ENCODE measurements at regions not wholly inside any gene's neighbourhood (a gene's known extent, or its start where the extent isn't known, plus 50 kb on each side); places are given as distances from the start of the nearest gene placed in this dataset.

- H3K27ac Mint-ChIP-seq: no peak overlapping the region
- DNase-seq (no peak), ATAC-seq (replicated peaks) (no peak)
- no peaks in the 10 kb centered on the region for H3K36me3 Mint-ChIP-seq (ENCODE audit: insufficient read depth)
- peaks cover 6 to 12% of the 10 kb centered on the region in 2 donors for H3K9me3 Mint-ChIP-seq
- H3K27me3 Mint-ChIP-seq: no peaks in the 10 kb centered on the region
- H3K4me3 Mint-ChIP-seq: no peak overlapping the region
- no peaks in the 10 kb centered on the region for H3K4me1 Mint-ChIP-seq (ENCODE audit: low read depth in 2 of 2)
Measured at GRCh38 chr4:18463987-18464559, 442.5 kb upstream of the LCORL start.

GRCh38 chr4:18458465-18458864, 436.9 kb upstream of the LCORL start:
- ATAC-seq (replicated peaks) (no peak), DNase-seq (no peak)
- Mint-ChIP-seq H3K27me3 (peaks cover 0 to 10% of the 10 kb centered on the region in 2 donors), H3K9me3 (peaks cover under 1 to 4% of the 10 kb centered on the region in 2 donors), H3K4me3 (no peak overlapping the region), H3K27ac (no peak overlapping the region), H3K36me3 (ENCODE audit: insufficient read depth) (no peaks in the 10 kb centered on the region), H3K4me1 (ENCODE audit: low read depth in 2 of 2) (no peaks in the 10 kb centered on the region)

GRCh38 chr4:18454349-18454748, 432.8 kb upstream of the LCORL start:
- H3K9me3 Mint-ChIP-seq: peaks cover 0 to 7% of the 10 kb centered on the region in 2 donors
- no peak overlapping the region for H3K27ac Mint-ChIP-seq
- no peak for ATAC-seq (replicated peaks)
- DNase-seq: no peak
- no peaks in the 10 kb centered on the region for H3K4me1 Mint-ChIP-seq (ENCODE audit: low read depth in 2 of 2)
- no peak overlapping the region for H3K4me3 Mint-ChIP-seq
- peaks cover 0 to 10% of the 10 kb centered on the region in 2 donors for H3K27me3 Mint-ChIP-seq
- H3K36me3 Mint-ChIP-seq (ENCODE audit: insufficient read depth): no peaks in the 10 kb centered on the region

- no peak overlapping the region for H3K27ac Mint-ChIP-seq
- no peak for ATAC-seq (replicated peaks)
- no peak overlapping the region for H3K4me3 Mint-ChIP-seq
- H3K4me1 Mint-ChIP-seq (ENCODE audit: low read depth in 2 of 2): no peaks in the 10 kb centered on the region
- no peaks in the 10 kb centered on the region for H3K36me3 Mint-ChIP-seq (ENCODE audit: insufficient read depth)
- no peak for DNase-seq
- H3K27me3 Mint-ChIP-seq: no peaks in the 10 kb centered on the region
- peaks cover 4 to 12% of the 10 kb centered on the region in 2 donors for H3K9me3 Mint-ChIP-seq
Measured at GRCh38 chr4:18445110-18445509, 423.6 kb upstream of the LCORL start.

GRCh38 chr4:18444206-18444605, 422.7 kb upstream of the LCORL start:
- ATAC-seq (replicated peaks) (no peak), DNase-seq (no peak)
- H3K9me3 Mint-ChIP-seq: peaks cover 4 to 12% of the 10 kb centered on the region in 2 donors
- no peaks in the 10 kb centered on the region for H3K27me3 Mint-ChIP-seq
- no peak overlapping the region for H3K27ac Mint-ChIP-seq
- H3K4me1 Mint-ChIP-seq (ENCODE audit: low read depth in 2 of 2): no peaks in the 10 kb centered on the region
- no peaks in the 10 kb centered on the region for H3K36me3 Mint-ChIP-seq (ENCODE audit: insufficient read depth)
- no peak overlapping the region for H3K4me3 Mint-ChIP-seq

- Mint-ChIP-seq H3K9me3 (peaks cover 4 to 12% of the 10 kb centered on the region in 2 donors), H3K27me3 (no peaks in the 10 kb centered on the region), H3K36me3 (ENCODE audit: insufficient read depth) (no peaks in the 10 kb centered on the region), H3K4me3 (no peak overlapping the region), H3K27ac (no peak overlapping the region), H3K4me1 (ENCODE audit: low read depth in 2 of 2) (no peaks in the 10 kb centered on the region)
- ATAC-seq (replicated peaks) (no peak), DNase-seq (no peak)
Measured at GRCh38 chr4:18442957-18443356, 421.4 kb upstream of the LCORL start.

GRCh38 chr4:18441676-18442075, 420.1 kb upstream of the LCORL start:
- no peak overlapping the region for H3K27ac Mint-ChIP-seq

GRCh38 chr4:18441203-18441590, 419.6 kb upstream of the LCORL start:
- Mint-ChIP-seq H3K9me3 (peaks cover 4 to 12% of the 10 kb centered on the region in 2 donors), H3K27ac (no peak overlapping the region), H3K36me3 (ENCODE audit: insufficient read depth) (no peaks in the 10 kb centered on the region), H3K4me3 (no peak overlapping the region), H3K4me1 (ENCODE audit: low read depth in 2 of 2) (no peaks in the 10 kb centered on the region), H3K27me3 (no peaks in the 10 kb centered on the region)
- DNase-seq (no peak), ATAC-seq (replicated peaks) (no peak)

More at GRCh38 chr4:18441676-18442075, 420.1 kb upstream of the LCORL start:
- Mint-ChIP-seq H3K36me3 (ENCODE audit: insufficient read depth) (no peaks in the 10 kb centered on the region), H3K4me1 (ENCODE audit: low read depth in 2 of 2) (no peaks in the 10 kb centered on the region), H3K9me3 (peaks cover 4 to 12% of the 10 kb centered on the region in 2 donors), H3K4me3 (no peak overlapping the region), H3K27me3 (no peaks in the 10 kb centered on the region)
- DNase-seq (no peak), ATAC-seq (replicated peaks) (no peak)

- ATAC-seq (replicated peaks): no peak
- DNase-seq: no peak
- Mint-ChIP-seq H3K36me3 (ENCODE audit: insufficient read depth) (no peaks in the 10 kb centered on the region), H3K27me3 (no peaks in the 10 kb centered on the region), H3K4me1 (ENCODE audit: low read depth in 2 of 2) (no peaks in the 10 kb centered on the region), H3K9me3 (peaks cover 4 to 12% of the 10 kb centered on the region in 2 donors), H3K27ac (no peak overlapping the region), H3K4me3 (no peak overlapping the region)
Measured at GRCh38 chr4:18440527-18441202, 419.1 kb upstream of the LCORL start.

GRCh38 chr4:18439311-18439710, 417.8 kb upstream of the LCORL start:
- no peak for DNase-seq
- Mint-ChIP-seq H3K36me3 (ENCODE audit: insufficient read depth) (no peaks in the 10 kb centered on the region), H3K27me3 (no peaks in the 10 kb centered on the region), H3K4me1 (ENCODE audit: low read depth in 2 of 2) (no peaks in the 10 kb centered on the region), H3K9me3 (peaks cover 4 to 7% of the 10 kb centered on the region in 2 donors), H3K4me3 (no peak overlapping the region), H3K27ac (no peak overlapping the region)
- no peak for ATAC-seq (replicated peaks)

GRCh38 chr4:18435781-18436180, 414.2 kb upstream of the LCORL start:
- ATAC-seq (replicated peaks) (no peak), DNase-seq (no peak)
- no peaks in the 10 kb centered on the region for H3K36me3 Mint-ChIP-seq (ENCODE audit: insufficient read depth)

GRCh38 chr4:18422685-18423084, 401.1 kb upstream of the LCORL start:
- no peaks in the 10 kb centered on the region for H3K4me1 Mint-ChIP-seq (ENCODE audit: low read depth in 2 of 2)
- DNase-seq (no peak), ATAC-seq (replicated peaks) (no peak)
- H3K4me3 Mint-ChIP-seq: no peak overlapping the region
- H3K27me3 Mint-ChIP-seq: no peaks in the 10 kb centered on the region
- no peak overlapping the region for H3K27ac Mint-ChIP-seq
- H3K9me3 Mint-ChIP-seq: no peaks in the 10 kb centered on the region
- no peaks in the 10 kb centered on the region for H3K36me3 Mint-ChIP-seq (ENCODE audit: insufficient read depth)

More at GRCh38 chr4:18435781-18436180, 414.2 kb upstream of the LCORL start:
- H3K27ac Mint-ChIP-seq: no peak overlapping the region
- H3K4me3 Mint-ChIP-seq: no peak overlapping the region
- peaks cover 0 to 5% of the 10 kb centered on the region in 2 donors for H3K9me3 Mint-ChIP-seq
- no peaks in the 10 kb centered on the region for H3K4me1 Mint-ChIP-seq (ENCODE audit: low read depth in 2 of 2)
- peaks cover 0 to 5% of the 10 kb centered on the region in 2 donors for H3K27me3 Mint-ChIP-seq

GRCh38 chr4:18421519-18421918, 400.0 kb upstream of the LCORL start:
- DNase-seq (no peak), ATAC-seq (replicated peaks) (no peak)
- Mint-ChIP-seq H3K9me3 (peaks cover 2 to 3% of the 10 kb centered on the region in 2 donors), H3K4me1 (ENCODE audit: low read depth in 2 of 2) (no peaks in the 10 kb centered on the region), H3K27me3 (no peaks in the 10 kb centered on the region), H3K27ac (no peak overlapping the region), H3K36me3 (ENCODE audit: insufficient read depth) (no peaks in the 10 kb centered on the region), H3K4me3 (no peak overlapping the region)

- H3K27ac Mint-ChIP-seq: no peak overlapping the region
- DNase-seq: no peak
- H3K9me3 Mint-ChIP-seq: peaks cover 2 to 11% of the 10 kb centered on the region in 2 donors
- H3K27me3 Mint-ChIP-seq: no peaks in the 10 kb centered on the region
- no peaks in the 10 kb centered on the region for H3K4me1 Mint-ChIP-seq (ENCODE audit: low read depth in 2 of 2)
- H3K4me3 Mint-ChIP-seq: no peak overlapping the region
- ATAC-seq (replicated peaks): no peak
- no peaks in the 10 kb centered on the region for H3K36me3 Mint-ChIP-seq (ENCODE audit: insufficient read depth)
Measured at GRCh38 chr4:18419780-18420179, 398.2 kb upstream of the LCORL start.

Measured in effector memory CD8-positive, alpha-beta T cell (primary cell).